IMR-90 (cell line): ENCODE measurements at regions not wholly inside any gene's neighbourhood (a gene's known extent, or its start where the extent isn't known, plus 50 kb on each side); places are given as distances from the start of the nearest gene placed in this dataset.

Experiments
- ATAC-seq: fragments of 200-7000 bp; cut with Tn5 transposase; 2 replicates; pipeline ENCODE4 v1.9.1; 2020; ENCODE audit warnings: low read depth, mild to moderate bottlenecking, moderate library complexity
- BruUV-seq: library from RNA; stranded (reverse); fragments of 400-500 nt; replicated peaks from 2 replicates; lab custom pipeline; 2021; lab: Mats Ljungman, UMichigan
- CTCF ChIA-PET: fragments of 300-600 bp; formaldehyde crosslinking; extraction: SDS; loops from one replicate; lab custom pipeline; 2021; ENCODE audit warnings: antibody characterized with exemption; lab: Yijun Ruan, JAX
- POLR2A ChIA-PET: fragments of 300-600 bp; sonication (Branson Sonifier 250); formaldehyde crosslinking; loops from one replicate; lab custom pipeline; 2022; ENCODE audit warnings: antibody characterized with exemption; ENCODE audit not compliant: unreplicated experiment; lab: Charles Lee
- DNase-seq: peaks from one replicate; pipeline ENCODE4 v3.0.0; 2013
- H2AFZ ChIP-seq: replicated peaks from 2 replicates; pipeline ENCODE3; 2013; ENCODE audit warnings: low read length, mild to moderate bottlenecking; ENCODE audit not compliant: poor library complexity
- H2AK5ac ChIP-seq: 2 replicates; pipeline ENCODE4 v1.6.1; 2013; ENCODE audit warnings: low read depth, low read length, inconsistent platforms
- H2AK9ac ChIP-seq: replicated peaks from 2 replicates; pipeline ENCODE3; 2013; ENCODE audit warnings: mild to moderate bottlenecking, low read depth, low read length, moderate library complexity; ENCODE audit not compliant: poor library complexity
- H2BK120ac ChIP-seq: 2 replicates; pipeline ENCODE4 v1.6.1; 2013; ENCODE audit warnings: low read depth, low read length, inconsistent platforms
- H2BK15ac ChIP-seq: 3 replicates; pipeline ENCODE4 v1.6.1; 2013; ENCODE audit warnings: low read depth, low read length, inconsistent platforms
- H2BK20ac ChIP-seq: 2 replicates; pipeline ENCODE4 v1.6.1; 2013; ENCODE audit warnings: low read depth, mild to moderate bottlenecking, inconsistent platforms, low read length, moderate library complexity
- H2BK5ac ChIP-seq: 2 replicates; pipeline ENCODE4 v1.6.1; 2013; ENCODE audit warnings: mild to moderate bottlenecking, low read depth, low read length, inconsistent platforms; ENCODE audit not compliant: poor library complexity, severe bottlenecking
- H3K14ac ChIP-seq: replicated peaks from 2 replicates; pipeline ENCODE4 v1.6.1; 2013; ENCODE audit warnings: low read depth, low read length, inconsistent platforms
- H3K18ac ChIP-seq: 2 replicates; pipeline ENCODE4 v1.6.1; 2013; ENCODE audit warnings: low read depth, low read length, control low read depth
- H3K23ac ChIP-seq: 2 replicates; pipeline ENCODE4 v1.6.1; 2013; ENCODE audit warnings: low read depth, low read length, inconsistent platforms
- H3K27ac ChIP-seq: 2 replicates; pipeline ENCODE4 v1.5.1; 2013; ENCODE audit warnings: mild to moderate bottlenecking, control low read depth, low read length; ENCODE audit not compliant: insufficient read depth
- H3K27me3 ChIP-seq: 2 replicates; pipeline ENCODE4 v1.6.1; 2013; ENCODE audit warnings: low read length; ENCODE audit not compliant: control insufficient read depth, insufficient read depth
- H3K36me3 ChIP-seq: 2 replicates; pipeline ENCODE4 v1.6.1; 2013; ENCODE audit warnings: low read length, mixed read lengths; ENCODE audit not compliant: control insufficient read depth, insufficient read depth
- H3K4ac ChIP-seq: 2 replicates; pipeline ENCODE4 v1.6.1; 2013; ENCODE audit warnings: low read depth, low read length, inconsistent platforms
- H3K4me1 ChIP-seq: 2 replicates; pipeline ENCODE4 v1.6.1; 2013; ENCODE audit warnings: low read length, mixed read lengths; ENCODE audit not compliant: control insufficient read depth, insufficient read depth
- H3K4me2 ChIP-seq: 2 replicates; pipeline ENCODE4 v1.6.1; 2013; ENCODE audit warnings: low read depth, mild to moderate bottlenecking, control low read depth, low read length, moderate library complexity
- H3K4me3 ChIP-seq: 2 replicates; pipeline ENCODE4 v1.5.1; 2013; ENCODE audit warnings: low read depth, mild to moderate bottlenecking, control low read depth, low read length, moderate library complexity; ENCODE audit not compliant: insufficient read depth
- H3K56ac ChIP-seq: 2 replicates; pipeline ENCODE4 v1.6.1; 2013; ENCODE audit warnings: low read length, inconsistent platforms; ENCODE audit not compliant: insufficient read depth; ENCODE audit errors: extremely low read depth
- H3K79me1 ChIP-seq, 2 experiments: 2 replicates each; pipeline ENCODE4 v1.6.1; 2013; ENCODE audit warnings: low read length in 2 of 2, inconsistent platforms in 1 of 2, low read depth in 1 of 2
- H3K9ac ChIP-seq: 2 replicates; pipeline ENCODE4 v1.6.1; 2013; ENCODE audit warnings: low read depth, low read length, control low read depth
- H3K9me1 ChIP-seq: 2 replicates; pipeline ENCODE4 v1.6.1; 2013; ENCODE audit warnings: low read length, inconsistent platforms; ENCODE audit not compliant: insufficient read depth
- H3K9me3 ChIP-seq: 2 replicates; pipeline ENCODE4 v1.6.1; 2013; ENCODE audit warnings: low read length; ENCODE audit not compliant: control insufficient read depth, insufficient read depth
- H4K20me1 ChIP-seq: 2 replicates; pipeline ENCODE4 v1.6.1; 2013; ENCODE audit warnings: low read length, inconsistent platforms; ENCODE audit not compliant: insufficient read depth
- H4K5ac ChIP-seq: 2 replicates; pipeline ENCODE4 v1.6.1; 2013; ENCODE audit warnings: mild to moderate bottlenecking, low read depth, low read length, control low read depth
- H4K8ac ChIP-seq, 2 experiments: 2 replicates each; pipeline ENCODE4 v1.6.1; 2013; ENCODE audit warnings: low read depth in 2 of 2, low read length in 2 of 2, control low read depth in 1 of 2, inconsistent platforms in 1 of 2
- H4K91ac ChIP-seq: 2 replicates; pipeline ENCODE4 v1.6.1; 2013; ENCODE audit warnings: low read depth, low read length, inconsistent platforms; ENCODE audit not compliant: insufficient read depth
- CHD1 ChIP-seq: IDR thresholded peaks from 2 replicates; pipeline ENCODE4 v1.6.1; 2012; ENCODE audit warnings: low read depth, low read length, improper control_type of control experiment
- CTCF ChIP-seq: conservative IDR thresholded peaks from 2 replicates; pipeline ENCODE4 v1.5.1; 2012; ENCODE audit warnings: mild to moderate bottlenecking, low read depth, low read length, improper control_type of control experiment
- ELK1 ChIP-seq: fragments of 150-350 bp; IDR thresholded peaks from 2 replicates; pipeline ENCODE4 v1.6.1; 2016; ENCODE audit warnings: low read depth, mild to moderate bottlenecking, low read length, moderate library complexity, borderline replicate concordance
- FOS ChIP-seq: fragments of 150-350 bp; IDR thresholded peaks from 2 replicates; pipeline ENCODE4 v1.6.1; 2016; ENCODE audit warnings: low read depth, low read length
- MXI1 ChIP-seq: IDR thresholded peaks from 2 replicates; pipeline ENCODE4 v1.6.1; 2012; ENCODE audit warnings: low read depth, mild to moderate bottlenecking, low read length, moderate library complexity, borderline replicate concordance
- RFX5 ChIP-seq: IDR thresholded peaks from 2 replicates; pipeline ENCODE4 v1.8.0; 2012; ENCODE audit warnings: low read depth, mild to moderate bottlenecking, low read length, moderate library complexity
- SMC3 ChIP-seq: fragments of 150-350 bp; IDR thresholded peaks from 2 replicates; pipeline ENCODE4 v1.6.1; 2016; ENCODE audit warnings: low read depth, mild to moderate bottlenecking, antibody characterized with exemption, low read length, moderate library complexity
- WGBS, 2 experiments: methylation state at CpG; one replicate each; pipeline versions ENCODE4 v1.1.5 to v1.1.7; 2013; ENCODE audit warnings: missing lambda C conversion rate in 2 of 2; ENCODE audit not compliant: insufficient read length in 1 of 2; ENCODE audit errors: extremely low coverage in 2 of 2; 5-methylcytosine and 5-hydroxymethylcytosine counted together
- dilution Hi-C: fragments of 300-500 bp; cut with HindIII; formaldehyde crosslinking; loops from one replicate; pipeline ENCODE4 v1.14.3; 2018; ENCODE audit warnings: low sequenced_read_pairs; ENCODE audit not compliant: unreplicated experiment
- in situ Hi-C: fragments of 300-500 bp; cut with MboI; formaldehyde crosslinking; loops from 3 replicates; pipeline ENCODE4 v1.14.3; 2019; ENCODE audit warnings: low sequenced_read_pairs, inconsistent platforms, mixed read lengths
- intact Hi-C: fragments of 100-400 bp; cut with micrococcal nuclease; formaldehyde crosslinking; loops from 2 replicates; pipeline ENCODE4 v1.10.0; 2022

- H2AK9ac ChIP-seq = no peak overlapping the region
- H3K23ac ChIP-seq = peak overlapping the region; percentile 81; the same call in 1 of the 2 replicates
- no peak overlapping the region for H2AFZ ChIP-seq
- H3K9ac ChIP-seq = peak overlapping the region; percentile 58; the same call in 1 of the 2 replicates
- peak overlapping the region; percentile 74; the same call in 1 of the 3 replicates for H2BK15ac ChIP-seq
- no peak for ATAC-seq
- peak overlapping the region; percentile 75 for H4K5ac ChIP-seq
- H3K79me1 ChIP-seq = peaks cover 15 to 42% of the 10 kb centered on the region in 2 experiments
- ChIA-PET POLR2A (no interaction called here), CTCF (no interaction called here)
- H3K27me3 ChIP-seq = no peaks in the 10 kb centered on the region
- H3K4ac ChIP-seq = peak overlapping the region; percentile 80
- no CpG with 5 or more reads among the region's 3 CpGs for WGBS, 2 experiments
- H3K36me3 ChIP-seq = no peaks in the 10 kb centered on the region
- TF ChIP-seq MXI1 (no peak), CHD1 (no peak), SMC3 (no peak), RFX5 (no peak), FOS (no peak), CTCF (no peak), ELK1 (no peak)
- intact Hi-C loops (no loop called here), in situ Hi-C loops (no loop called here), dilution Hi-C loops (no loop called here)
- H3K18ac ChIP-seq = peak overlapping the region; percentile 48
- H4K91ac ChIP-seq = peak overlapping the region; percentile 83
- peak overlapping the region; percentile 43 to 53 for H4K8ac ChIP-seq
- BruUV-seq = no TSS peak
- peak overlapping the region; percentile 18; the same call in 1 of the 2 replicates for H3K4me2 ChIP-seq
- DNase-seq = no peak
- no peaks in the 10 kb centered on the region for H3K9me3 ChIP-seq
- H3K14ac ChIP-seq = peak overlapping the region; percentile 32
- 0 out of 2 replicates have a peak, but pooled peaks cover 3% of the 10 kb centered on the region for H3K9me1 ChIP-seq
- H3K4me3 ChIP-seq = no peak overlapping the region
- peaks cover 17% of the 10 kb centered on the region for H3K4me1 ChIP-seq
- H3K56ac ChIP-seq = no peak overlapping the region
- peak overlapping the region; percentile 91 for H2BK20ac ChIP-seq
- H2BK5ac ChIP-seq = peak overlapping the region; percentile 100
- peak overlapping the region; percentile 14; the same call in 1 of the 2 replicates for H2AK5ac ChIP-seq
- H2BK120ac ChIP-seq = peak overlapping the region; percentile 63
- H4K20me1 ChIP-seq = peaks cover 6% of the 10 kb centered on the region; the same call in 1 of the 2 replicates
- peak overlapping the region; percentile 50; the same call in 1 of the 2 replicates for H3K27ac ChIP-seq
Observed at GRCh38 chr13:107767119-107767518, 448.2 kb downstream of the LIG4 start.
